NCI-H2107 treated with DMSO at 0.1 percent for 48 hours (cell line): ENCODE measurements at regions not wholly inside any gene's neighbourhood (a gene's known extent, or its start where the extent isn't known, plus 50 kb on each side); places are given as distances from the start of the nearest gene placed in this dataset.

Source experiments
- DNase-seq: peaks from one replicate; lab custom pipeline; 2025; ENCODE audit not compliant: unreplicated experiment; lab: John Stamatoyannopoulos, UW

GRCh38 chr3:29227307-29227706, 53.6 kb upstream of the RBMS3 start:
- DNase-seq, result no peak
